SU-DHL-6 (cell line): ENCODE measurements at regions not wholly inside any gene's neighbourhood (a gene's known extent, or its start where the extent isn't known, plus 50 kb on each side); places are given as distances from the start of the nearest gene placed in this dataset.

Experiments
- H2AFZ ChIP-seq: fragments of 200-600 bp; sonication (generic); 2 replicates; pipeline ENCODE4 v1.6.1; 2014; ENCODE audit warnings: low read depth, mild to moderate bottlenecking, moderate library complexity, mixed read lengths, antibody characterized with exemption, low read length; ENCODE audit not compliant: severe bottlenecking
- H3F3A ChIP-seq: fragments of 200-600 bp; shearing (Covaris generic); 2 replicates; pipeline ENCODE4 v1.6.0; 2016; ENCODE audit warnings: antibody characterized with exemption, mild to moderate bottlenecking; ENCODE audit not compliant: insufficient read depth
- H3K27ac ChIP-seq: fragments of 200-600 bp; sonication (generic); 2 replicates; pipeline ENCODE4 v1.5.1; 2016; ENCODE audit warnings: low read depth, mild to moderate bottlenecking, low read length, moderate library complexity, mixed read lengths
- H3K27me3 ChIP-seq: fragments of 200-600 bp; sonication (generic), shearing (Covaris generic); 2 replicates; pipeline ENCODE4 v1.6.0; 2014; ENCODE audit warnings: mild to moderate bottlenecking, low read length
- H3K36me3 ChIP-seq: fragments of 200-600 bp; sonication (generic); 2 replicates; pipeline ENCODE4 v1.6.1; 2014; ENCODE audit warnings: mild to moderate bottlenecking, low read length, mixed read lengths
- H3K4me2 ChIP-seq: fragments of 300-600, 200-600 bp; shearing (Covaris generic), sonication (generic); 2 replicates; pipeline ENCODE4 v1.6.0; 2014; ENCODE audit warnings: low read length, low read depth, mild to moderate bottlenecking; ENCODE audit not compliant: poor library complexity, severe bottlenecking
- H3K4me3 ChIP-seq: fragments of 200-600 bp; sonication (generic); 2 replicates; pipeline ENCODE4 v1.5.1; 2014; ENCODE audit warnings: antibody characterized with exemption, low read length, mild to moderate bottlenecking, mixed read lengths; ENCODE audit not compliant: insufficient read depth, poor library complexity, severe bottlenecking
- H3K79me2 ChIP-seq: fragments of 200-600 bp; sonication (generic); 2 replicates; pipeline ENCODE4 v1.6.1; 2014; ENCODE audit warnings: mild to moderate bottlenecking, low read length, moderate library complexity; ENCODE audit not compliant: insufficient read depth
- H3K9ac ChIP-seq: fragments of 200-600 bp; sonication (generic); 2 replicates; pipeline ENCODE4 v1.7.0; 2014; ENCODE audit warnings: mild to moderate bottlenecking, low read length
- H3K9me2 ChIP-seq: fragments of 200-600 bp; sonication (generic); replicated peaks from 2 replicates; pipeline ENCODE4 v1.6.1; 2014; ENCODE audit warnings: low read length; ENCODE audit not compliant: insufficient read depth
- H3K9me3 ChIP-seq: fragments of 200-600 bp; sonication (generic); 2 replicates; pipeline ENCODE4 v1.6.1; 2014; ENCODE audit warnings: low read length, mixed read lengths; ENCODE audit not compliant: insufficient read depth
- H4K20me1 ChIP-seq: fragments of 200-600 bp; sonication (generic); 2 replicates; pipeline ENCODE4 v1.6.1; 2014; ENCODE audit warnings: low read depth, mild to moderate bottlenecking, antibody characterized with exemption, low read length, moderate library complexity, mixed read lengths
- CTCF ChIP-seq: fragments of 200-600 bp; sonication (generic); IDR thresholded peaks from one replicate; pipeline ENCODE4 v1.5.1; 2017; ENCODE audit warnings: antibody characterized with exemption, mild to moderate bottlenecking, low read length, moderate library complexity; ENCODE audit not compliant: insufficient read depth, poor library complexity, severe bottlenecking
- EZH2phosphoT487 ChIP-seq: fragments of 200-600 bp; sonication (generic), shearing (Covaris generic); conservative IDR thresholded peaks from 2 replicates; pipeline ENCODE4 v1.6.1; 2018; ENCODE audit warnings: mild to moderate bottlenecking, antibody characterized with exemption, low read length, moderate library complexity, mixed read lengths

- Histone ChIP-seq H3K9ac (no peak overlapping the region), H2AFZ (no peak overlapping the region), H3K27me3 (no peaks in the 10 kb centered on the region), H3K9me2 (no peaks in the 10 kb centered on the region), H3K9me3 (no peaks in the 10 kb centered on the region; the same call in 1 of the 2 replicates), H3K79me2 (no peaks in the 10 kb centered on the region), H3K4me2 (no peak overlapping the region), H3F3A (no peaks in the 10 kb centered on the region), H3K4me3 (no peak overlapping the region), H4K20me1 (no peaks in the 10 kb centered on the region), H3K36me3 (no peaks in the 10 kb centered on the region), H3K27ac (no peak overlapping the region)
- TF ChIP-seq CTCF (no peak), EZH2phosphoT487 (no peak)
Measured at GRCh38 chr11:10914050-10914449, 56.2 kb upstream of the ZBED5 start.

GRCh38 chr11:10913075-10913474, 55.2 kb upstream of the ZBED5 start:
- Histone ChIP-seq H3K36me3 (no peaks in the 10 kb centered on the region), H3K4me3 (no peak overlapping the region), H3K79me2 (no peaks in the 10 kb centered on the region), H3F3A (no peaks in the 10 kb centered on the region), H4K20me1 (no peaks in the 10 kb centered on the region), H3K9me3 (no peaks in the 10 kb centered on the region; the same call in 1 of the 2 replicates), H3K4me2 (no peak overlapping the region), H3K9ac (no peak overlapping the region), H3K27me3 (no peaks in the 10 kb centered on the region), H3K9me2 (no peaks in the 10 kb centered on the region), H2AFZ (no peak overlapping the region), H3K27ac (no peak overlapping the region)
- TF ChIP-seq CTCF (no peak), EZH2phosphoT487 (no peak)

- no peaks in the 10 kb centered on the region for H3K9me3 ChIP-seq
- H3F3A ChIP-seq, result no peaks in the 10 kb centered on the region
- no peak overlapping the region for H3K4me2 ChIP-seq
- no peak overlapping the region for H3K27ac ChIP-seq
- no peak overlapping the region for H3K9ac ChIP-seq
- H3K4me3 ChIP-seq, result no peak overlapping the region
- H3K9me2 ChIP-seq, result no peaks in the 10 kb centered on the region
- no peaks in the 10 kb centered on the region for H3K79me2 ChIP-seq
- H4K20me1 ChIP-seq, result no peaks in the 10 kb centered on the region
- no peak overlapping the region for H2AFZ ChIP-seq
- H3K36me3 ChIP-seq, result no peaks in the 10 kb centered on the region
- TF ChIP-seq EZH2phosphoT487, result no peak
- H3K27me3 ChIP-seq, result no peaks in the 10 kb centered on the region
Measured at GRCh38 chr11:10911907-10912306, 54.1 kb upstream of the ZBED5 start.

GRCh38 chr11:10909141-10909883, 51.5 kb upstream of the ZBED5 start:
- no peak overlapping the region for H3K4me2 ChIP-seq
- H3F3A ChIP-seq, result no peaks in the 10 kb centered on the region
- H3K27me3 ChIP-seq, result no peaks in the 10 kb centered on the region
- H2AFZ ChIP-seq, result no peak overlapping the region
- no peak overlapping the region for H3K9ac ChIP-seq
- H3K9me2 ChIP-seq, result no peaks in the 10 kb centered on the region
- no peak overlapping the region for H3K27ac ChIP-seq
- H3K4me3 ChIP-seq, result no peak overlapping the region
- H3K9me3 ChIP-seq, result no peaks in the 10 kb centered on the region
- no peak for TF ChIP-seq CTCF
- no peak for TF ChIP-seq EZH2phosphoT487
- no peaks in the 10 kb centered on the region for H3K79me2 ChIP-seq
- H4K20me1 ChIP-seq, result no peaks in the 10 kb centered on the region
- no peaks in the 10 kb centered on the region for H3K36me3 ChIP-seq
